Kidney (tissue), 13 donors: ENCODE measurements at regions not wholly inside any gene's neighbourhood (a gene's known extent, or its start where the extent isn't known, plus 50 kb on each side); places are given as distances from the start of the nearest gene placed in this dataset.
A peak's percentile ranks its signal among the peaks of the same experiment; 100 is the strongest.

Source experiments
- DNase-seq, 5 donors: peaks; one replicate each; pipeline ENCODE4 v3.0.0-alpha.2; 2013 to 2020
- FAIRE-seq: peaks from 2 replicates; lab custom pipeline; 2012; peaks lifted over from hg19 to GRCh38; lab: Jason Lieb, UNC
- H3K27ac ChIP-seq, 2 donors: one replicate each; pipeline ENCODE4 v1.7.0; 2013; ENCODE audit warnings: low read depth in 2 of 2, low read length in 2 of 2, inconsistent platforms in 1 of 2
- H3K27me3 ChIP-seq: one replicate; pipeline ENCODE4 v1.7.1; 2013; ENCODE audit warnings: low read length, inconsistent platforms; ENCODE audit not compliant: control insufficient read depth, insufficient read depth
- H3K36me3 ChIP-seq, 3 donors: one replicate each; pipeline versions ENCODE4 v1.7.0 to v1.7.1; 2013; ENCODE audit warnings: low read length in 3 of 3, control low read depth in 1 of 3, inconsistent platforms in 1 of 3; ENCODE audit not compliant: insufficient read depth in 3 of 3, control insufficient read depth in 2 of 3
- H3K4me1 ChIP-seq, 3 donors: one replicate each; pipeline versions ENCODE4 v1.7.0 to v1.7.1; 2013; ENCODE audit warnings: low read length in 3 of 3, inconsistent platforms in 1 of 3, low read depth in 1 of 3; ENCODE audit not compliant: control insufficient read depth in 2 of 3, insufficient read depth in 2 of 3
- H3K4me3 ChIP-seq, 3 donors: one replicate each; pipeline versions ENCODE4 v1.7.0 to v1.8.1; 2013; ENCODE audit warnings: low read length in 3 of 3, control low read depth in 1 of 3, inconsistent platforms in 1 of 3
- H3K9ac ChIP-seq, 3 donors: one replicate each; pipeline versions ENCODE4 v1.7.0 to v1.7.1; 2013; ENCODE audit warnings: low read length in 3 of 3, control low read depth in 1 of 3, inconsistent platforms in 1 of 3
- H3K9me3 ChIP-seq, 3 donors: one replicate each; pipeline versions ENCODE4 v1.7.0 to v1.7.1; 2013; ENCODE audit warnings: low read length in 3 of 3, control low read depth in 1 of 3, inconsistent platforms in 1 of 3; ENCODE audit not compliant: control insufficient read depth in 2 of 3, insufficient read depth in 1 of 3
- intact Hi-C: fragments of 100-400 bp; cut with DNase I; formaldehyde crosslinking; loops from one replicate; pipeline ENCODE4 v1.11.1; 2022
- TF ChIP-seq, protein P1 (sequence below): IDR thresholded peaks from 3 replicates; pipeline ENCODE4 v1.5.1; 2012; ENCODE audit warnings: mild to moderate bottlenecking, moderate library complexity, borderline replicate concordance; ENCODE audit not compliant: insufficient read depth; ENCODE audit errors: extremely low read depth
- donor health status: control.
- donor health status: control.
- donor health status: control.
- donor health status: control.
- donor health status: control.
- donor health status: DM: yes; HTN: yes; CAD: no.
- donor health status: Normal renal cell carcinoma (clear cell type).

- H3K9me3 ChIP-seq = no peaks in the 10 kb centered on the region
- DNase-seq (no peak), FAIRE-seq (no peak)
- H3K36me3 ChIP-seq = no peaks in the 10 kb centered on the region
- no peak overlapping the region for H3K27ac ChIP-seq
- intact Hi-C loops = no loop called here
- no peaks in the 10 kb centered on the region for H3K4me1 ChIP-seq
- TF ChIP-seq, protein P1, sequence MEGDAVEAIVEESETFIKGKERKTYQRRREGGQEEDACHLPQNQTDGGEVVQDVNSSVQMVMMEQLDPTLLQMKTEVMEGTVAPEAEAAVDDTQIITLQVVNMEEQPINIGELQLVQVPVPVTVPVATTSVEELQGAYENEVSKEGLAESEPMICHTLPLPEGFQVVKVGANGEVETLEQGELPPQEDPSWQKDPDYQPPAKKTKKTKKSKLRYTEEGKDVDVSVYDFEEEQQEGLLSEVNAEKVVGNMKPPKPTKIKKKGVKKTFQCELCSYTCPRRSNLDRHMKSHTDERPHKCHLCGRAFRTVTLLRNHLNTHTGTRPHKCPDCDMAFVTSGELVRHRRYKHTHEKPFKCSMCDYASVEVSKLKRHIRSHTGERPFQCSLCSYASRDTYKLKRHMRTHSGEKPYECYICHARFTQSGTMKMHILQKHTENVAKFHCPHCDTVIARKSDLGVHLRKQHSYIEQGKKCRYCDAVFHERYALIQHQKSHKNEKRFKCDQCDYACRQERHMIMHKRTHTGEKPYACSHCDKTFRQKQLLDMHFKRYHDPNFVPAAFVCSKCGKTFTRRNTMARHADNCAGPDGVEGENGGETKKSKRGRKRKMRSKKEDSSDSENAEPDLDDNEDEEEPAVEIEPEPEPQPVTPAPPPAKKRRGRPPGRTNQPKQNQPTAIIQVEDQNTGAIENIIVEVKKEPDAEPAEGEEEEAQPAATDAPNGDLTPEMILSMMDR = no peak
- H3K4me3 ChIP-seq = no peak overlapping the region
- H3K27me3 ChIP-seq = no peaks in the 10 kb centered on the region
- H3K9ac ChIP-seq = no peak overlapping the region
Measured at GRCh38 chr13:73658639-73659038, 475.6 kb downstream of the KLF12 start.

DNA sequence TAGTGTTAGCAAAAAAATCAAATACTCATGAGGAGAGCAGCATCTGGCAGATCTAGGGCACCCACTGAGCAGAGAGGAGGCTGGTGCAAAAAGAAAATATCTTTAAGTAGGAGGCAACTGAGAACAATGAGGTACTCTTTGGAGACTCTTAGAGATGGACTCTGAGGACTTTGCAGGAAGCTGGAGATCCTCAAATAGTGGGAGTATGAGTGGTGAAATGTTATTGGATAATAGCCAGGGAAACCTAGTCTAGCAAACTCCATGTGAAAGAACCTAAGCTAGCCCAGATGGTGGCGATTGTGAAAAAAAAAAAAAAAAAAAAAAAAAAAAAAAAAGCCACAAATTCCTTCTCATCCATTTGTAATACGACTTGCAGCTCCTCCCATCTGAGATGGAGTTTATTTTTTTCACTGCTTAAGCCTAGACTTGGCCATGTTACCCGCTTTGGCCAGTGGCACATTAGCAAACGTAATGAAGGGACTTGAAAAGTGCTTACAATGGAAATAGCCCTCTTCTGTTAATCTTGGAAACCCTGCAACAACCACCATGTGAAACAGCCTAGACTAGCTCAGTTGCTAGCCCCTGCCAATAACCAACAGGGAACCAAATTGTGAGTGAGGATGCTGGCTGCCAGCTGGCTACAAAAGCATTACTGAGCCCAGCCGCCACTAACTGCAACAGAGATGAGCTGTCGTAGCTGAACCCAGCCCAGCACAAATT lies 476.2 kb downstream of the KLF12 start:
- Histone ChIP-seq H3K27ac (no peak overlapping the region), H3K9me3 (no peaks in the 10 kb centered on the region), H3K36me3 (no peaks in the 10 kb centered on the region), H3K4me3 (no peak overlapping the region), H3K9ac (no peak overlapping the region), H3K27me3 (no peaks in the 10 kb centered on the region), H3K4me1 (no peaks in the 10 kb centered on the region)
- FAIRE-seq (no peak), DNase-seq (peak in 2 of 5 donors; percentile 40 to 63)
- TF ChIP-seq, protein P1 = no peak
- intact Hi-C loops = no loop called here

GRCh38 chr13:73656863-73657262 lies 477.3 kb downstream of the KLF12 start:
- H3K4me3 ChIP-seq = no peak overlapping the region
- H3K27ac ChIP-seq = no peak overlapping the region
- intact Hi-C loops = no loop called here
- no peaks in the 10 kb centered on the region for H3K4me1 ChIP-seq
- TF ChIP-seq, protein P1 = no peak
- FAIRE-seq (no peak), DNase-seq (no peak)
- H3K36me3 ChIP-seq = no peaks in the 10 kb centered on the region
- no peaks in the 10 kb centered on the region for H3K27me3 ChIP-seq
- no peaks in the 10 kb centered on the region for H3K9me3 ChIP-seq
- H3K9ac ChIP-seq = no peak overlapping the region
